CD4-positive, alpha-beta T cell (primary cell): ENCODE measurements at regions not wholly inside any gene's neighbourhood (a gene's known extent, or its start where the extent isn't known, plus 50 kb on each side); places are given as distances from the start of the nearest gene placed in this dataset.

Experiments used
- ATAC-seq: fragments of 200-7000 bp; cut with Tn5 transposase; one replicate; pipeline ENCODE4 v1.10.0; 2022; ENCODE audit warnings: mild to moderate bottlenecking; ENCODE audit not compliant: poor library complexity
- CTCF ChIA-PET: fragments of 350-600 bp; sonication (Branson Sonifier 250); formaldehyde crosslinking; loops from one replicate; lab custom pipeline; 2021; ENCODE audit warnings: antibody characterized with exemption, inconsistent platforms; lab: Charles Lee
- POLR2A ChIA-PET: fragments of 350-600 bp; sonication (Branson Sonifier 250); formaldehyde crosslinking; loops from one replicate; lab custom pipeline; 2021; ENCODE audit warnings: antibody characterized with exemption, inconsistent platforms; lab: Charles Lee
- DNase-seq, 14 experiments: peaks; one replicate each; pipeline ENCODE4 v3.0.0-alpha.2; 2013 to 2020; ENCODE audit warnings: mixed read lengths in 2 of 14
- H3K27ac ChIP-seq, 2 donors: one replicate each; pipeline versions ENCODE4 v1.5.1 to v1.7.0; 2013; ENCODE audit warnings: low read length in 2 of 2, low read depth in 1 of 2, mild to moderate bottlenecking in 1 of 2
- H3K27me3 ChIP-seq, 2 experiments: 1 replicate in 1 of 2; 2 replicates in 1 of 2; pipeline versions ENCODE4 v1.6.1 to v1.7.0; 2013; ENCODE audit warnings: low read length in 2 of 2, control low read depth in 1 of 2, mild to moderate bottlenecking in 1 of 2, moderate library complexity in 1 of 2; ENCODE audit not compliant: insufficient read depth in 2 of 2, control insufficient read depth in 1 of 2
- H3K36me3 ChIP-seq: one replicate; pipeline ENCODE4 v1.6.1; 2013; ENCODE audit warnings: low read length, control low read depth; ENCODE audit not compliant: insufficient read depth
- H3K4me1 ChIP-seq: one replicate; pipeline ENCODE4 v1.6.1; 2013; ENCODE audit warnings: low read length, control low read depth; ENCODE audit not compliant: insufficient read depth
- H3K4me3 ChIP-seq: one replicate; pipeline ENCODE4 v1.5.1; 2013; ENCODE audit warnings: mild to moderate bottlenecking, low read length, moderate library complexity
- H3K9me3 ChIP-seq, 2 experiments: 1 replicate in 1 of 2; 2 replicates in 1 of 2; pipeline versions ENCODE4 v1.6.1 to v1.7.0; 2013; ENCODE audit warnings: low read length in 2 of 2, mild to moderate bottlenecking in 2 of 2, control low read depth in 1 of 2, moderate library complexity in 1 of 2; ENCODE audit not compliant: control insufficient read depth in 1 of 2, insufficient read depth in 1 of 2
- H3K27ac Mint-ChIP-seq: one replicate; pipeline ENCODE4 v1.8.0; 2020; ENCODE audit warnings: mixed read lengths
- H3K27me3 Mint-ChIP-seq: one replicate; pipeline ENCODE4 v1.8.0; 2021; ENCODE audit warnings: mixed read lengths
- H3K36me3 Mint-ChIP-seq: one replicate; pipeline ENCODE4 v1.8.0; 2021; ENCODE audit warnings: low read depth, mixed read lengths
- H3K4me1 Mint-ChIP-seq: one replicate; pipeline ENCODE4 v1.8.0; 2021; ENCODE audit warnings: low read depth, mixed read lengths
- H3K4me3 Mint-ChIP-seq: one replicate; pipeline ENCODE4 v1.8.0; 2020; ENCODE audit warnings: mild to moderate bottlenecking, mixed read lengths
- H3K9me3 Mint-ChIP-seq: one replicate; pipeline ENCODE4 v1.8.0; 2020; ENCODE audit warnings: mixed read lengths
- intact Hi-C, 2 experiments: fragments of 100-400 bp; cut with DNase I in 1 of 2; cut with micrococcal nuclease in 1 of 2; formaldehyde crosslinking; loops; one replicate each; pipeline versions ENCODE4 v1.15.1 to v1.9.0; 2023 to 2025; cut with DNase I, micrococcal nuclease
- TF ChIP-seq, protein P1 (sequence below): fragments of 200-600 bp; IDR thresholded peaks from one replicate; pipeline ENCODE4 v1.8.0; 2022; ENCODE audit warnings: antibody characterized with exemption, mild to moderate bottlenecking

- Mint-ChIP-seq H3K4me3 (no peak overlapping the region), H3K9me3 (no peaks in the 10 kb centered on the region), H3K27ac (no peak overlapping the region), H3K4me1 (no peaks in the 10 kb centered on the region), H3K36me3 (no peaks in the 10 kb centered on the region), H3K27me3 (no peaks in the 10 kb centered on the region)
- ATAC-seq (no peak), DNase-seq (no peak)
- TF ChIP-seq, protein P1, sequence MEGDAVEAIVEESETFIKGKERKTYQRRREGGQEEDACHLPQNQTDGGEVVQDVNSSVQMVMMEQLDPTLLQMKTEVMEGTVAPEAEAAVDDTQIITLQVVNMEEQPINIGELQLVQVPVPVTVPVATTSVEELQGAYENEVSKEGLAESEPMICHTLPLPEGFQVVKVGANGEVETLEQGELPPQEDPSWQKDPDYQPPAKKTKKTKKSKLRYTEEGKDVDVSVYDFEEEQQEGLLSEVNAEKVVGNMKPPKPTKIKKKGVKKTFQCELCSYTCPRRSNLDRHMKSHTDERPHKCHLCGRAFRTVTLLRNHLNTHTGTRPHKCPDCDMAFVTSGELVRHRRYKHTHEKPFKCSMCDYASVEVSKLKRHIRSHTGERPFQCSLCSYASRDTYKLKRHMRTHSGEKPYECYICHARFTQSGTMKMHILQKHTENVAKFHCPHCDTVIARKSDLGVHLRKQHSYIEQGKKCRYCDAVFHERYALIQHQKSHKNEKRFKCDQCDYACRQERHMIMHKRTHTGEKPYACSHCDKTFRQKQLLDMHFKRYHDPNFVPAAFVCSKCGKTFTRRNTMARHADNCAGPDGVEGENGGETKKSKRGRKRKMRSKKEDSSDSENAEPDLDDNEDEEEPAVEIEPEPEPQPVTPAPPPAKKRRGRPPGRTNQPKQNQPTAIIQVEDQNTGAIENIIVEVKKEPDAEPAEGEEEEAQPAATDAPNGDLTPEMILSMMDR: no peak
- CTCF ChIA-PET: no interaction called here
- Histone ChIP-seq H3K4me1 (no peaks in the 10 kb centered on the region), H3K27me3 (no peaks in the 10 kb centered on the region), H3K4me3 (no peak overlapping the region), H3K27ac (no peak overlapping the region), H3K9me3 (no peaks in the 10 kb centered on the region), H3K36me3 (no peaks in the 10 kb centered on the region)
- POLR2A ChIA-PET: no interaction called here
- intact Hi-C loops: no loop called here
Measured at GRCh38 chrX:116378961-116379360, 57.4 kb upstream of the SLC6A14 start.

DNA sequence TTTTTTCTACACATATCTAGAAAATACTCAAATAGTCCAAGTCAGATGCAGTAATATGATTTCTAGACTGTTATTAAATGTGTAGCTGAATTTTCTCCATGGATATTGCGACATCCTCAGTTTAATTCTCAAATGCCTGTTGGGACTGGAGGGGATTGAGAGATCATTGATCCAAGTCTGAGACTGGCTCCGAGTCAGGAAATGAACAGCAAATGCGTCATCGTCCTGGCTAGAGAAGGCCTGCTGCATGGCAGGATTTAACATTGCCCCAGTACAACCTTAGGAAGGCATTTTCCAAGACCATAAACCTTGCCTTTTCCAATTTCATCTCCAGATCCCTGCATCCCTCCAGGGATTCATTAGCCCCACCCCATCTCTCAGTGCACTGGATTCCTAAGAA is 56.6 kb upstream of the SLC6A14 start:
- TF ChIP-seq, protein P1: no peak
- Mint-ChIP-seq H3K27me3 (no peaks in the 10 kb centered on the region), H3K4me1 (no peaks in the 10 kb centered on the region), H3K9me3 (no peaks in the 10 kb centered on the region), H3K4me3 (no peak overlapping the region), H3K27ac (no peak overlapping the region), H3K36me3 (no peaks in the 10 kb centered on the region)
- no peak overlapping the region for H3K27ac ChIP-seq
- H3K4me1 ChIP-seq: no peaks in the 10 kb centered on the region
- ATAC-seq (no peak), DNase-seq (no peak)
- intact Hi-C loops: no loop called here
- POLR2A ChIA-PET: no interaction called here
- CTCF ChIA-PET: no interaction called here
- no peak overlapping the region for H3K4me3 ChIP-seq
- no peaks in the 10 kb centered on the region for H3K36me3 ChIP-seq
- H3K27me3 ChIP-seq: no peaks in the 10 kb centered on the region
- H3K9me3 ChIP-seq: no peaks in the 10 kb centered on the region

- POLR2A ChIA-PET: no interaction called here
Measured at GRCh38 chrX:116384406-116384954, 51.9 kb upstream of the SLC6A14 start.

More at GRCh38 chrX:116384406-116384954, 51.9 kb upstream of the SLC6A14 start:
- Histone ChIP-seq H3K36me3 (no peaks in the 10 kb centered on the region), H3K9me3 (no peaks in the 10 kb centered on the region), H3K4me3 (no peak overlapping the region), H3K27me3 (no peaks in the 10 kb centered on the region), H3K27ac (no peak overlapping the region), H3K4me1 (no peaks in the 10 kb centered on the region)
- Mint-ChIP-seq H3K27me3 (no peaks in the 10 kb centered on the region), H3K36me3 (no peaks in the 10 kb centered on the region), H3K9me3 (no peaks in the 10 kb centered on the region), H3K27ac (no peak overlapping the region), H3K4me3 (no peak overlapping the region), H3K4me1 (no peaks in the 10 kb centered on the region)
- intact Hi-C loops: no loop called here
- ATAC-seq: no peak
- CTCF ChIA-PET: no interaction called here
- no peak for DNase-seq
- TF ChIP-seq, protein P1: no peak
